Smooth muscle cell (in vitro differentiated cells): ENCODE measurements at regions not wholly inside any gene's neighbourhood (a gene's known extent, or its start where the extent isn't known, plus 50 kb on each side); places are given as distances from the start of the nearest gene placed in this dataset.

Experiments
- DNase-seq: peaks from one replicate; lab custom pipeline; 2025; ENCODE audit not compliant: unreplicated experiment; lab: John Stamatoyannopoulos, UW
- H2AFZ ChIP-seq: fragments of 200-600 bp; sonication (generic); 2 replicates; pipeline ENCODE4 v1.6.0; 2016; ENCODE audit warnings: antibody characterized with exemption, low read depth, mild to moderate bottlenecking
- H3F3A ChIP-seq: fragments of 200-600 bp; sonication (generic); 2 replicates; pipeline ENCODE4 v1.6.0; 2017; ENCODE audit warnings: antibody characterized with exemption, low read depth
- H3K27ac ChIP-seq: fragments of 200-600 bp; sonication (generic); 2 replicates; pipeline ENCODE4 v1.5.1; 2016; ENCODE audit warnings: low read depth, mild to moderate bottlenecking
- H3K27me3 ChIP-seq: fragments of 200-600 bp; sonication (generic); 2 replicates; pipeline ENCODE4 v1.6.1; 2016; ENCODE audit warnings: low read depth, mild to moderate bottlenecking
- H3K36me3 ChIP-seq: fragments of 200-600 bp; sonication (generic); 2 replicates; pipeline ENCODE4 v1.5.1; 2016; ENCODE audit warnings: low read depth
- H3K4me1 ChIP-seq: fragments of 200-600 bp; sonication (generic); 2 replicates; pipeline ENCODE4 v1.5.1; 2016; ENCODE audit warnings: low read depth
- H3K4me2 ChIP-seq: fragments of 200-600 bp; sonication (generic); 2 replicates; pipeline ENCODE4 v1.6.0; 2016; ENCODE audit warnings: mild to moderate bottlenecking
- H3K4me3 ChIP-seq: fragments of 200-600 bp; sonication (generic); 2 replicates; pipeline ENCODE4 v1.5.1; 2016; ENCODE audit warnings: mild to moderate bottlenecking
- H3K79me2 ChIP-seq: fragments of 200-600 bp; sonication (generic); 2 replicates; pipeline ENCODE4 v1.6.0; 2016; ENCODE audit warnings: low read depth, mild to moderate bottlenecking
- H3K9ac ChIP-seq: fragments of 200-600 bp; sonication (generic); 2 replicates; pipeline ENCODE4 v1.6.0; 2016; ENCODE audit warnings: low read depth
- H3K9me3 ChIP-seq: fragments of 200-600 bp; sonication (generic); replicated peaks from 2 replicates; pipeline ENCODE4 v1.5.1; 2016; ENCODE audit warnings: low read depth
- H4K20me1 ChIP-seq: fragments of 200-600 bp; sonication (generic); 2 replicates; pipeline ENCODE4 v1.6.0; 2016; ENCODE audit warnings: low read depth
- CTCF ChIP-seq: fragments of 200-600 bp; sonication (generic); IDR thresholded peaks from 2 replicates; pipeline ENCODE4 v1.5.1; 2017; ENCODE audit warnings: borderline replicate concordance, mild to moderate bottlenecking, antibody characterized with exemption; ENCODE audit not compliant: insufficient read depth, poor library complexity, severe bottlenecking
- WGBS: methylation state at CpG from one replicate; pipeline ENCODE4 v1.1.7; 2016; ENCODE audit warnings: low lambda C conversion rate; 5-methylcytosine and 5-hydroxymethylcytosine counted together

- no peaks in the 10 kb centered on the region for H3F3A ChIP-seq
- H3K27ac ChIP-seq = no peak overlapping the region
Measured at GRCh38 chr9:88792502-88792901, 198.8 kb upstream of the S1PR3 start.

DNA sequence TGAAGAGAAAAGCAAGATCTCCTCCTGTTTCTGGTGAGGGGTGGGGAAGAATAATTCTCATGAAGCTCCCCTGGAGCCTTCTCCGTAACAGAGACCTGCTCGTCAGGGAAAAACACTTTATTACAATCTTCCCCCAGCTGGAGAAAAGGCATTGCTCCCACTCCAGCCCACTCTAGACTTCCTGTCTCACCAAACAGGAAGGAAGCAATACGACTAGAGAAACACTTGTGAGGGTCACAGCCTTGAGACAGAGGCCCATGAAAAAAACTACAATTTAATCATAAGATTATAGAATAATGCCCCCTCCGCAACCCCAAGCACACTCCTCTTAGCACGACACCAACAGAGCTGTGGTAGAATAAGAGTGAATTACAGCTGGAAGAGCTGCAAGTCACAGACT, 197.2 kb upstream of the S1PR3 start:
- H3K4me3 ChIP-seq = no peak overlapping the region
- H2AFZ ChIP-seq = no peak overlapping the region
- H3K36me3 ChIP-seq = no peaks in the 10 kb centered on the region
- DNase-seq = no peak
- no peaks in the 10 kb centered on the region for H3K4me1 ChIP-seq
- H3K9ac ChIP-seq = no peak overlapping the region
- H3K4me2 ChIP-seq = no peak overlapping the region
- no peaks in the 10 kb centered on the region for H4K20me1 ChIP-seq
- no peak for TF ChIP-seq CTCF
- H3K79me2 ChIP-seq = no peaks in the 10 kb centered on the region
- H3K27me3 ChIP-seq = no peaks in the 10 kb centered on the region
- no peaks in the 10 kb centered on the region for H3F3A ChIP-seq
- H3K27ac ChIP-seq = no peak overlapping the region
- no peaks in the 10 kb centered on the region for H3K9me3 ChIP-seq
- 63% methylated on average over 5 of the region's 5 CpGs for WGBS

More at GRCh38 chr9:88792502-88792901, 198.8 kb upstream of the S1PR3 start:
- no peak for DNase-seq
- H3K27me3 ChIP-seq = no peaks in the 10 kb centered on the region
- no peak overlapping the region for H2AFZ ChIP-seq
- no peaks in the 10 kb centered on the region for H3K4me1 ChIP-seq
- no peaks in the 10 kb centered on the region for H3K36me3 ChIP-seq
- TF ChIP-seq CTCF = no peak
- no peaks in the 10 kb centered on the region for H3K79me2 ChIP-seq
- H3K9me3 ChIP-seq = no peaks in the 10 kb centered on the region
- no peak overlapping the region for H3K4me3 ChIP-seq
- no peak overlapping the region for H3K9ac ChIP-seq
- WGBS = 83% methylated on average over 3 of the region's 3 CpGs
- H4K20me1 ChIP-seq = no peaks in the 10 kb centered on the region
- no peak overlapping the region for H3K4me2 ChIP-seq

DNA sequence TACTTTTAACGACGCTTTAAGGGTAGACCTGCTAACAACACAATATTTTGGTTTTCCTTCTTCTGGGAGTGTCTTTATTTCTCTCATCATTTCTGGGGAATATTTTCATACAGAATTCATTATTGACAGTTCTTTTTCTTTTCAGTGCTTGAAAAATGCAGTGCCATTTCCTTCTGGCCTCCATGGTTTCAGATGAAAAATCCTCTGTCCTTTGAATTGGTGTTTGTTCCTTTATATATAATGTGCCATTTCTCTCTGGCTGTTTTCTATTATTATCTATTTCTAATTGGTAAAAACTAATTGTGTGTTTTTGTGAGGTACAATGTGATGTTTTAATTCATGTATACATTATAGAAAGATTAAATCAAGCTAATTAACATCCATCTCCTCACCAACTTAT, 194.3 kb upstream of the S1PR3 start:
- no peak for DNase-seq
- no peak overlapping the region for H2AFZ ChIP-seq
- H3K4me1 ChIP-seq = peaks cover 8% of the 10 kb centered on the region
- no peaks in the 10 kb centered on the region for H3K9me3 ChIP-seq
- H3K27ac ChIP-seq = no peak overlapping the region
- WGBS = 100% methylated on average over 2 of the region's 2 CpGs
- no peaks in the 10 kb centered on the region for H3K27me3 ChIP-seq
- H4K20me1 ChIP-seq = no peaks in the 10 kb centered on the region
- no peak overlapping the region for H3K4me2 ChIP-seq
- no peaks in the 10 kb centered on the region for H3K79me2 ChIP-seq
- H3K9ac ChIP-seq = no peak overlapping the region
- H3K36me3 ChIP-seq = no peaks in the 10 kb centered on the region
- H3F3A ChIP-seq = peaks cover 12% of the 10 kb centered on the region
- no peak overlapping the region for H3K4me3 ChIP-seq
- no peak for TF ChIP-seq CTCF

DNA sequence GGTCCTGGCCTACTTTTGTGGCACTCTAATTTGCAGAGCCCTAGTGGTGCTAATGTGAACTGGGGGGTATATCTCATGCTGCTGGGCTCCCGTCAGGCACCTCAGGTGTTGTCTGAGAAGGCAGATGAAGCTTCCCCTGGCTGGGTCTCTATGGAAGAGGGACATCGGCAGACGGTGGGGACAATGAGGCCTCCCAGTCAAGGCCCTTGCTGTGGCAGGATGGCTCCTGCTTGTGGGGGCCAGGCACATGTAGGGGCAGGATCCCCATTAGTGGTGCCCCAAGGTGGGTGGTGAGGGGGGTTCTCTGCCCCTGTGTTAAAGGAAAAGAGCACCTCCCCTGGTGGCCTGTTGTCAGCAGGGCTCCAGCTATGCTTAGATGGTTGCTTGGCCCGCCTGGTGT, 192.8 kb upstream of the S1PR3 start:
- no peak for TF ChIP-seq CTCF
- H3K9ac ChIP-seq = no peak overlapping the region
- peaks cover 8% of the 10 kb centered on the region for H3K4me1 ChIP-seq
- H3K27ac ChIP-seq = no peak overlapping the region
- H4K20me1 ChIP-seq = no peaks in the 10 kb centered on the region
- no peaks in the 10 kb centered on the region for H3K36me3 ChIP-seq
- no peak overlapping the region for H3K4me2 ChIP-seq
- H3K27me3 ChIP-seq = no peaks in the 10 kb centered on the region
- no peak overlapping the region for H2AFZ ChIP-seq
- H3F3A ChIP-seq = peaks cover 15% of the 10 kb centered on the region
- no peak overlapping the region for H3K4me3 ChIP-seq
- H3K79me2 ChIP-seq = no peaks in the 10 kb centered on the region
- DNase-seq = no peak
- no peaks in the 10 kb centered on the region for H3K9me3 ChIP-seq
- 99% methylated on average over 4 of the region's 4 CpGs for WGBS
